ENCODE measurements at regions not wholly inside any gene's neighbourhood (a gene's known extent, or its start where the extent isn't known, plus 50 kb on each side); places are given as distances from the start of the nearest gene placed in this dataset.

DNA sequence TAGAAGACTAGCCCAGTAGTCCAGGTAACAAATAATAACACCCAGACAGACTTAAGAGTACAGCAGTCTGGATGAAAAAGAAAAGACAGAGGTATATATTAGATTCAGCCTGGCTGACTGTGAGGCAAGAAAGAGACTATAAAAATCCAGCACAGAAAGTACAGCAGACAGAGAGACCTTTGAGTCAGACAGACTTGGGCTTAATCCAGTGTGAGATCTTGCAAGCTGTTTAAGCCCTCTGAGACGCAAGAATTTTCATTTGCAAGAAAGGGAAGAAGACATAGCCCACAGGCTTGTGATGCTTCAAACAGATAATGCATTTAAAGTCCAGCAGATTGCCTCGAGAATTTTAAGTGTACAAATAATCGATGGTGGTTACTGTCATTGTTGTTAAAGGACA lies 471.4 kb downstream of the LIG4 start:
- no peak for DNase-seq (ENCODE audit: low spot score)

DNA sequence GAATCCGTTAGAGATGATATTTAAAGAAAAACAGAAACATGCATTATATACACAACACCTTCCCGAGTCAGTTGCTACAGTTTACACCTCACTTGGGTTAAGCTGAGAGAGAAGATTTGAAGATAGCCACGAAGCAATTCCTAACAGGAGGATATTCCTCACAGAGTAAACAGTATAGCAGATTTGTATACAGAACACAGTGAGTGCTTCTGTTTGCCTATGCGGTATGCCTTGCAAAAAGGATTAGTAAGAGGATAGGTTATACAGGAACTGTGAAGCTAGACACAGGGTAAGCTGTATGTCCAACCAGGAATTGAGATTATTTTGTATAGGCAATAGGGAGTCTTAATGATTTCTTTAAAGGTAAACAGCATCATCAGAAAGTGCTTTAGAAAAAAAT lies 471.8 kb downstream of the LIG4 start:
- no peak for DNase-seq (ENCODE audit: low spot score)

DNA sequence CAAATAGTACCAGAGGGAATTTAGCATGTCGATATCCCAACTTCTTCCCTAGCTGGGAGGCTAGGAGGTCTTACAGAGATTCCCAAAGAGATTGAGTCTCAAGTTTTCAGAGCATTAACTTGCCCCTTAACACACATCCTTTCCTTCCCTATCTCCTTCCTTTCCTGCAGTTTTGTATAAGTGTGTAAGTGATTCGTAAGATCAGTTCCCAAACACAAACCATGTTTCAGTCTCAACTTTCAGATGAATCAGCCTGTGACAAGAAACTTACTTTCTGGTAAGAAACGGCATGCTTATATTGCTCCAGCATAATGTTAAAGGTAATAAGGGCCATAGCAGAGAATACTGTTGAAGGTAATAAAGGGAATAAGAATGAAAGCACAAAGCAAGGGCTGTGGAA lies 472.2 kb downstream of the LIG4 start:
- DNase-seq (ENCODE audit: low spot score), result no peak

DNA sequence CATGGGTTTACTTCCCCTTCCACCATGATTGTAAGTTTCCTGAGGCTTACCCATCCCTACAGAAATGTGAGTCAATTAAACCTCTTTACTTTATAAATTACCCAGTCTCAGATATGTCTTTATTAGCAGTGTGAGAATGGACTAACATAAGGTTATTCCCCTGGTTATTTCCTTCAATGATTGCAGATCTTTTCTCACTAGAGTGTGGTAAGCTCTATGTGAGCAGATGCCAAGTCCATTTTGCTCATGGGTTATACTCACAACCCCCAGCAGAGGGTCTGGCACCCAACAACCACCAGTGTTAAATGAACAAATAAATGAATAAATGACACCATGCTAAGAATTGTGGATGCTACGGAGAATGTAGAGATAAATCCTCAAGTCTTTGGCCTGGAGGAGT lies 472.8 kb downstream of the LIG4 start:
- DNase-seq (ENCODE audit: low spot score), result no peak

DNA sequence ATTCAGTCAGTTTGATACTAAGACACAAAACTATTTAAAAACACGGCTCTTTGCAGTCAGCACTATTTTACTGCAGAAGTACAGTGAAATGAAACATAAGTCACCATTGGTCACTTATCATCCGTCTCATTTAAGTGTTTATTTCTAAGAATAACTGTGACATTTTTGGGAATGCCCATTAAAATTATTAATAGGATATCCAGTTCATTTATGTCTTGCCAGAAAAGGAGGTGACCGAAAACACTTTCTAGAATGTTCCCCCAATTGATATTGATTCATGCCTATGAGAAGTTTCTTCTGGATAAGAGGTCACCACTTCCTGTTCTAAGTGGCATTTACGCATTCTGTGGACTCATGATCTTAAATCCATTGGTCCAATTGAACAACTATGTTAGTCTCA lies 477.3 kb downstream of the LIG4 start:
- DNase-seq (ENCODE audit: low spot score), result no peak

DNA sequence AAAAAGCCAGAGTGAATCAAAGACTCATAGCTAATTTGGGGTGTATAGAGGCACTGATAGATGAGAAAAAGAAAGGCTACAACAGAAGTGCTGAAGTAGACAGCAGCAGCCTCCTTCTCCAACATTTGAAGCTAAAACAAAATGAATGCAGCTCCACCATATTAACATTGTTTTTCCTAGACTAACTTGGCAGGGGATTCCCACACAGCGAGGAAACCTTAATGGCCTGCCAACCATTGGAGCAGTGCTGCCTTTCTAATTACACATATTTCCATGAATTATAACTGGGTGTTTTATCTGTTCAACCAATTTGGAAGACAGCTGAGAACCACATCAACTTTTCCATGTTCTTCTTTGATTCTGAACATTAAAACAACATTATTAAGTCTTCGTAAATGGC lies 478.6 kb downstream of the LIG4 start:
- no peak for DNase-seq (ENCODE audit: low spot score)

DNA sequence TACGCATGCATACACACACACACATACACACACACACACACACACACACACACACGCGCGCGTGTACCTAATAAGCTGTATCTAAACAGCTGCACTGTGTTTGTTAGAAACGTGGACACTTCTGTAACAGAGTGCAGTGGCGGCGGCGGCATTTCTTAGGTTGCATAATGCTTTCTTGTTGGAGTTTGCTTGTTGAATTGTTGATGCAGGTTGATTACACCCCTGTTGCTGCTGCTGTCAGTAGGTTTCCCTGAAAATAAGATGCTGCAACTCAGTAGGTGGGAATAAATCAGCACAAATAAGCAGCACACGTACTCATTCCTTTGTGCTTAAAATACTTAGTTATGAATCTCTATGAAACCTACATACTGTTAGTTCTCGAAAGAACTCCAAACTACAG lies 479.2 kb downstream of the LIG4 start:
- no peak for DNase-seq (ENCODE audit: low spot score)

DNA sequence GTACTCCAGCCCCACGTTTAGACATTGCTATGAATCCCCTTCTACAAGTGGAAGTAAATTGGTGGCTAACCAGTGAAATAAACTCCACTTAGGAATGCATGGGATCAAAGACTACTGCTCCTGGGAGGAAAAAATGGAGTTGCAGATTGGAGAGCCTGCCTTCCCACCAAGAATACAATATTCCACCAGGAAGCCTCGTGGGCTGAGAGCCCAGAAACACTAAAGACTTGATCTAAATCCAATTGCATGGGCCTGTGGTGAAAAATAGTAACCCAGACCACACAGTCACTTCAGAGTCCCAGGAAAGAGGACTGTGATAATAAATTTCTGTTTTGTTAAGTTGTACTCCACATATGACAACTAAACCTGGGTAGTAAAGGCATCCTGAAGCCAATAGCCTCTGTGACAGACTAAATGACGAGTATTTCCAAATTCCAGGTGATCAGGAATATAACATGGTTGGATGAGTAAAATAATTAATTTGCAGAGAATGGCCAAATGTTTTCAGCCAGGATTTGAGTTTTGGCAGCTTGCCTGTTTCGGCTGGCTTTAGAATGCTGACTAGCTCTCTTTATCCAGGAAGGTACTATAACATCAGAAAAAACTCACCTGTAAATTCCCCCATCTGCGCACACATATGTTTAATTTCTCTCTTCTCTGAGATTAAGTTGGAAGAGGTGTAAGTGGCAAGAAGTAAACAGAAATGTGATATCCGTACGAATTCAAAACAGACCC lies 480.3 kb downstream of the LIG4 start:
- DNase-seq (ENCODE audit: low spot score), result no peak

DNA sequence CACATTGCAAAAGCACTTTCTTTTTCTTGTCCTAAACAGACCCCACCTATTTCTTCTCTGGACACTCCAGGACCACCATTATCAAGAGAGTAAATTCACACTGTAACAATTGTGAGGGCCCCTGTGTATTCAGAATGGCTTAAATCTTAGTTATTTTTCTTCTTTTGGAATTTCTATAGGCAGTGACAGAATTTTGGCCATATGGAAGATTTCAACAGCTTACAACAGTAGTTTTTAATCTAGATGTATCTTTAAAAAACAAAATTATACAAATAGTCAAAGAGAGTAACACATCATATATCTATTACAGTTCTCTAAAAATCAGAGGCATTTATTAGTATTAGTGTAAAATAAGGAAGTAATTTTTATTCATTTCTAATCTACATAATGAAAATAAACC lies 482.1 kb downstream of the LIG4 start:
- DNase-seq (ENCODE audit: low spot score), result no peak

DNA sequence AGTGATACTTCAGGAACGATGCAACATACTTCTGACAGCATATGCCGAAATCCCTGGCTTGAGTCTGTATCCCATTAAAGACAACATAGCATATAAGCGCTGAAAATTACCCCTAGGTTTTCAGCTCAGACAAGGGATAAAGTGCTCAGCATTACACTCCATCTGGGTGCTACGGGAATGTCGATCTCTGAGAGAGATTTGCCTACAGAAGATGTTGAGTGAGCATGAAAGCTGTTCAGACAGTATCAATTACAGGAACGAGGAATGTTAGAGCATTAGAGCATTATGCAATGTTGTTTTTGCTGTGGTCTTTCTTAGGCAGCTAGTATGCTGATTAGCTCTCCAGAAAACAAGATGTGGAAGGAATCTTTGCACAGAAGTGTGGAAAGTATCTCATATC lies 484.5 kb downstream of the LIG4 start:
- no peak for DNase-seq (ENCODE audit: low spot score)

DNA sequence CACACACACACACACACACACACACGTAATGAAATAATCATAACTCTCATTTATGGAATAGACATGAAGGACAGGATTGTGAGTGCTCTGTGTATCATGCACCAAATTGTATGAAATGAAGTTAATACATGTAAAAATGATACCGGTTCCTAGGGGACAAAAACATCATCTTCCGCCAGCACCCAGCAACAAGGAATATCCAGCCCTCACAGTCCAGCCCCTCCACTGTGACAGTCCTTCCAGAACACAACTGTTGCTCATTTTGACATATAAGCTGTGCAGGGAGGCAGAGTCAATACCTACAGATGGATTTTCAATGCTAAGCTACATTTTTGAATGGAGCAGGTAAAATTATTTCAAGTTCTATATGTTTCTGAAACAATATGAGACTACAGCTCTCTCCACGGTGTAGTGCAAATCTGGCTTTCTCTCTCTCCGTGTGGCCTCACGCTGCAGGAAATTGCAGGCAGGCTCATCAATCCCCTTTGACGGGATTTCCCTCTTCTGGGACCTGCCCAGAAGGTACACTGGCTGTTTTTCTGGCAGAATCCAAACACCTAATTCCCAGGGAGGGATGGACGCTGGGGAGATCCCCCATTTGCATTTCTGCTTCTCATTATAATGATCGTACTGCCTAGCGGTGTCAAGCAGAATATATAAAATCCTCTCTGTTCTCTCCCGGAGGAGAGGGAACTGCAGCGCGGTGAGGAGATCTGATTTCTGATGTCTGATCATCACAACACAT lies 494.0 kb downstream of the LIG4 start:
- DNase-seq (ENCODE audit: low spot score), result no peak

DNA sequence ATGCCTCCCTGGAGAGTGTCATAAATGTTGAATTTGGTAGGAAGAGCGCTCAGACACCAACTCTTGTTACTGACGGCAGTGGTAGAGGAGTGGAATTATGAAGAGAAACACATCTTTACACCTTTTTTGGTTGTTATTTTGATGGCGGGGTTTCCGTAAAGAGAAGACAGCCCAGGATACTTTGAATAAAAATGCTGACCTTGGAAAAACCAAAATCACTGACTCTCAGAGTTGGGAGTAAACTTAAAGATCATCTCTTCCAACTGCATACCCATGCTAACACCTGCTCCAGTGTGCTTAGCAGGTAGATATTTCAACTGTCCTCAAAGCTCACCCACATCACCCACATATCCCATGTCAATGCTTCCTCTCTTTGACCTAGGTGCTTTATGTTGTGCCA lies 498.6 kb downstream of the LIG4 start:
- DNase-seq (ENCODE audit: low spot score), result no peak

DNA sequence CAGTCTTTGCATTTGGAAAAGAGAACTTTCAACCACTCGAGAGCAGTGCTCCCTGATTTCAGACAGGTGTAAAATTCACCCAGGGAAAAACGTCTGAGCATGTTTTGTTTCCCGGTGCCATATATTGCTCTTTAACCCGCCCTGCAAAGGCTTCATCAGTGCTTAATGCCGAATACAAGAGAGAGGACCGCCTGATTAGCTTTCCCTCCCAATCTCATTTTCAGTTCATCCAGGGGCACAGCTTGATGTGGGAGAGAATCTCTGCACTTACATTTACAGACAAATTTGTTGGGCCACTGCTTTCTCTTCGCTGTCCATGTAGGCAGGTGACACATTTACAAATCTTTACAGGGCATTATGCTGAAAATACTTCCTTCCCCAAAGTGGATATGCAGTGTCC lies 499.1 kb downstream of the LIG4 start:
- DNase-seq (ENCODE audit: low spot score), result no peak

DNA sequence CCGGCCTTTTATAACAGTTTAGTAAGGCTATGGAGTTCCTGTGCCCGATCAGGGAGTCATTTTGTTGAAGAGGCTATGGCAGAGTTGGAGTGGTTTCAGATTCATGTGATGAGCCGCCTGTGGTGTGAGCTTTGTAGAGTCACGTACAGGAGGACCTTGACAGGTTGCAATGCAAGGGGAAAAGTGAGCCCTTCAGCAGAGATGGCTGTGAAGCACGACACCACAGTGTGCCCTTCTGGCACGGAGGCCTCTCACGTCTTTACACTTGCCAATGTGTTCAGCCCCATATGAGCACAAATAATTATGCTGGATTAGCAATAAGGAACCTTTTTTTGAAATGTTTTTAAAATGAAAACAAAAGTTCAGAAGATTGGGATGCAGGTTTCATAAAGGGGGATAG lies 499.8 kb downstream of the LIG4 start:
- DNase-seq (ENCODE audit: low spot score), result no peak

DNA sequence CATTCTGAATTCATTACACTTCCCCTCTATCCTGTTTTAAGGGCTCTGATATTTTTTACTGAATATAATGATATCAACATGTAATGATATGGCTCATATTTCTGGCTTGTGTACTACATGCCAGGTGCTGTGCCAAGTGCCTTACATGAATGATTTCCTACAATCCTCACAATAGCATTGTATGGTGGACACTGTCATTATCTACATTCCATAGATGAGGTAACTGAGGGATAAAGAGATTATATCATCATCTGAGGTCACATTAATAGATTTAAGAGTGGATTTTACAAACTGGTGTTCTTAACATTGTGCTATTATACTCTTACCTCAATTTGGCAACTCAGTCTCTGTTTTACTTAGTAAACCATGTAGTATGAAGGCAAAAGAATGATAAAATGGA lies 502.0 kb downstream of the LIG4 start:
- no peak for DNase-seq (ENCODE audit: low spot score)

DNA sequence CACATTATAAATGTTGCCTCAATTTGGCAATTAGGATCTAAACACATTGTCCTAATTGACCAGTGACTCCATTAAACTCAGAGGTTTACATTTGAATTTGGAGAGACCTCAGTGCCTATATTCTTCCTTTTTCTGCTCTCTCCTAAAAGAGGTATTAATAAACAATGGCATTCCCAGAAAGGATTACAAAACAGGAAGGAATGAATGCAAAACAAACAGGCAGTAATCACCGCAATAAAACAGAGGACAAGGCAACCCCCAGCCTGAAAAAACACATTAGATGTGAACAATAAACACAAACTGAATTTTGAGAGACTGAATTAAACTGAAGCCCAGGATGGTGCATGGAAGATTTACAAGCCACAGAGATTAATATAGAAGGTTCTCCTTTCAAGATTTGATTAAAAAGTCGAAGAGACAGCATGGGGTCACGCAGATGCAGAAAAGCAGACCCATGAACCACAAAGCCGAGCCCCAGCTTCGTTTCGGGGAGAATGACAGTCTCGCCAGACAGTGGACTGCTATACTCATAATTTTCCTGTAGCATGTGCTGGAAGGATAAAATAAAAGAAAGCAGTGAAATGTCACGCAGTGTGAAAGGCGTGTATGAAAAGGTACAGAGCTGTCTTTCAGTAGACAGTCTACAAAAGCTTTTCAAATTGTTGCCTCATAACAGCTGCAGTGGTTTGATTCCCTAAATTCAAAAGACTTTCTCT lies 503.0 kb downstream of the LIG4 start:
- no peak for DNase-seq (ENCODE audit: low spot score)

DNA sequence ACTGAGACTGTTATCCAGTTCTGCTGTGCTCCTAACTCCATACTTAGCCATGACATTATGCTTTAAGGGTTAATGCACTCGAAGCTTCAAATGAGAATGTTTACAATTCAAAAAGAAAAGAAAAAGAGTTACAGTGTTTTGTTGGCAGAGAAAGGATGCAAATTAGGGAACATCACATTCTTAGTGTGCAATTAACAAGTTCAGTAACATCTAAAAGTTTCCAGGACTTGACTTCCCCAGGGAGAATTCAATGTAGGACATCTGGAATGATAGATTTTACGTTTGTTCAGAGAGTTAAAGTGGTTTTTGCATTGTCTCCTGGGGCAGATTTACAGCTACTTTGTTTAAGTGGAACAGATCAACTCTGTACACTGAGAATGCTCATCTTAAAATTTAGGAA lies 525.2 kb downstream of the LIG4 start:
- no peak for DNase-seq (ENCODE audit: low spot score)

DNA sequence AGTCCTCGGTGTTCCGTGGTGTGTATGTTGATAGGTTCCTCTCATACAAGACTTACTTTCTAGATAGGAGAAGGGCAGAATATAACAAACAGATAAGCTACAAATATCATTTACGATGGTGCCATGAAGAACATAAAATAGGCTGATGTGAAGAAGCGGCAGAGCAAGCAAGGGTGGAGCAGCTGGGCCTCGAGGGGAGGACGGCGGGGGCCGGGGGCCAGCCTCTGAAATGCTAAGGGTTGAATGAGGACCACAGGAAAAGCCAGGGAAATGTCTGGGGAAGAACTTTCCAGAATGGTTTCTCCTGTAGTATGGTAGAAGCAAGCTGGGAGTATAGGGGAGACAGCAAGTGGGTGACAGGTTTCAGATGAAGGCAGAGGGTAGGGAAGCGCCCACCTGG lies 529.5 kb downstream of the LIG4 start:
- no peak for DNase-seq (ENCODE audit: low spot score)

DNA sequence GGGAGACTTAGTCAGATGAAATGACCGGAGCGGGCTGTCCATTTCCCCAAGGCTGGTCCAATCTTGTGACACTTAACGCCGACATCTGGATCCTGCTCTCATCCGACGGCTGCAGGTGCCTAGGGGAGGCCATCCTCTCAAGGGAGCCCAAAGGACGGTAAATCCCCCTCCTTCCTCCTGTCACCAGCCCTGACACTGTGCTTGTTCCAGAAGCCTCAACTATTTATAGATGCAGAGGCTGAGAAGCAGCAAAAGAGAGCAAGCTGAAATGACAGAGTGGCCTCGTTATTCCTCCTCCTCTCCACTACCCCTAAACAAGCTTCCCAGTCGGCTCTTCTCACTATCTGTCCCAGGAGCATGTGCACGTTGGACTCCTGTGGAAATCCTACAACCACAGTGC lies 533.7 kb downstream of the LIG4 start:
- DNase-seq (ENCODE audit: low spot score), result no peak

DNA sequence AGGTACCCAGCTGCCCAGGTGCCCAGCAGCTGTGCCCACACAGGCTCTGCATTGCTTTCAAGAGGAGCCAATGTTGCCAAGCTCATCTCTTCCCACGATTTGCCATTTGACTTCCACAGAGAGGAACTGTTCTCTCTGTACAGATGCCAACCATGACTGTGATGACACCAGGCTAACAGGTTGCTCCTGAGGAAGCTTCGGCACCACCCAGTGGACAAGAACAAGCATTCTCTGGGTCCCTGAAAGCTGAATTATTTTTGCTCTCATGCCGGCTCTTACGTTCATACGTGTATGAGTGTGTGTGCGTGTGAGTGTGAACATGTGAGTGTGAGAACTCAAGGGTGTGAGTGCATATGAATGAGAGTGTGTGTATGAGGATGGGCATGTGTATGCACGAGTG lies 535.2 kb downstream of the LIG4 start:
- no peak for DNase-seq (ENCODE audit: low spot score)

DNA sequence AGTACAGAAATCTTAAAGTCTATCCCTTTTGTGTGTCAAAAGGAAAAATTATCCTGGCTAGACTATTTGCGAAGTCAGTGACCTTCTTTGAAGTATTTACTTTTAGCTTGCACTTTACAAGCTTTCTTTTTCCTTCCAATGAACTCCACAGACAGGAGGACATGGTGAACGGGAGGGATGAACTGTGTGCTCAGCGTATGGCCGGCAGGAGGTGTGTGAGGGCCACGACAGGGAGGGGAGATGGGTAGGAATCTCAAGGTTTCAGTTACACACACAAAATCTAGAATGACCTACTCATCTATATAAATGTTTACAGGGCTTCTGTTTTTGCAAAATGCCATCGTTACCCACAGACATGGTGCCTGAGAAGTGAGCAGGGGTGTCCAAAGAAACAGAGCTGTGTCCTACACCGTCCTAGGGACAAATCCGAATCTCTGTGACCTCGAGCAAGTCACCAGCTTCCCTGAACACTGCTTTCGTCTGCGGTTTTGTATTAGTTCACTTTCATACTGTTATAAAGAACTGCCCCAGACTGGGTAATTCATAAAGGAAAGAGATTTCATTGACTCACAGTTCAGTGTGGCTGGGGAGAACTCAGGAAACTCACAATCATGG lies 537.2 kb downstream of the LIG4 start:
- DNase-seq (ENCODE audit: low spot score), result no peak

DNA sequence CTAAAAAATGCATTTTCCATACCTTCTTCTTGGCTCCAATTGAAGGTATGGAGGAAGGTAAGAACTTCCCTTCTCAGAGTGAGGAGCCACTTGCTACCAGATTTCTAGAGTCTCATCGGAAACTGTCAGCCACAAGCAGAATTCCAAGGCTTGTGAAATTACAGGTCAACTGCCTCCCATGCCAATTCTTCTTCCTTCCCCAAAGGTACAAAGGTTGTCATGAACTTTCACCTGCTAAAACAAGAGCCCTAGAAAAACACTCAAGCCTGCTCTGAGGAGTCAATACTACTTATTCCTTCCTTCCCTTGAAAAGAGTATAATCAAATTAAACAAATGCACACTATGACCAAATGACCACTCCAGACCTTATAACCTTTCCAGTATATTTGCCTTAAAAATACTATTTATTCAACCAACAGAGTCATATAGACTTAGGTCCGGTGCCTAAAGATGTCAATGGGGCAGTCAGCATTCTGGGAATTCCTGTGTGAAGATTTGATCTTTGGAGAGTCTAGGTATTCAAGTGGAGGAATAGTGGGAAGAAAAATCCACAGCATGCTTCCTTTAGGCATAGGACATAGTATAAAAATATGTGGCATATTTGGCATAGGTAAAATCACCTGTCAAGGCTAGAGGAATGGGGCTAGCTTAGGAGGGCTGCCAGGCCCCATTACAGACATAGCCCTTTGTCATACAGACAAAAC lies 539.3 kb downstream of the LIG4 start:
- no peak for DNase-seq (ENCODE audit: low spot score)
